ENCODE measurements at regions not wholly inside any gene's neighbourhood (a gene's known extent, or its start where the extent isn't known, plus 50 kb on each side); places are given as distances from the start of the nearest gene placed in this dataset.

DNA sequence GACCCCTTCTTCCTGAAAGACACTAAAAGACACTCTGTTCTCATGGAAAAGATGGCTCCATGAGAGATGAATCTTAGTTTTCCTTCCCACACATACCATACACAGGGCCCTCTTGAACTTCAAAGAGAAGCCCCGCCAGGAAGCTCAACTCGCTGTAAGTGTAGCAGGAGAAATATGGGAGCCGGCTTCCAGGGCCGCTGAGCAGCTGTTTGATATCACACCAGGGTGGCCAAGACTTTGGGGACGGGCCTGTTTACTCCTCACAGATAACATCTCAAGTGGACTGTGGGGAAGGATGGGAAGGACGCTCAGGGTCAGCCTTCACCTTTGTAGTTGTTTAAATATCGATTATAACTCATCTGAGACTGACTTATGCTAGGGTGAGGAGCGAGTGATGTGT is 235.5 kb upstream of the TBX3 start:
- H3K4me3 Mint-ChIP-seq: no peak overlapping the region
- DNase-seq: no peak
- no peak overlapping the region for H3K27ac Mint-ChIP-seq
- no peak for ATAC-seq
- H3K36me3 Mint-ChIP-seq (ENCODE audit: low read depth): no peaks in the 10 kb centered on the region
- ChIA-PET CTCF (no interaction called here), POLR2A (no interaction called here)
- H3K9me3 Mint-ChIP-seq (ENCODE audit: insufficient read depth): no peaks in the 10 kb centered on the region
- H3K27me3 Mint-ChIP-seq (ENCODE audit: low read depth): no peaks in the 10 kb centered on the region
- no peaks in the 10 kb centered on the region for H3K4me1 Mint-ChIP-seq (ENCODE audit: low read depth)

- Mint-ChIP-seq H3K27me3 (ENCODE audit: low read depth) (no peaks in the 10 kb centered on the region), H3K36me3 (ENCODE audit: low read depth) (no peaks in the 10 kb centered on the region), H3K4me3 (no peak overlapping the region), H3K9me3 (ENCODE audit: insufficient read depth) (no peaks in the 10 kb centered on the region), H3K27ac (no peak overlapping the region), H3K4me1 (ENCODE audit: low read depth) (no peaks in the 10 kb centered on the region)
- ChIA-PET CTCF (no interaction called here), POLR2A (no interaction called here)
- ATAC-seq (no peak), DNase-seq (no peak)
Measured at GRCh38 chr12:114918535-114919233, 234.7 kb upstream of the TBX3 start.

- ChIA-PET CTCF (no interaction called here), POLR2A (no interaction called here)
- H3K4me1 Mint-ChIP-seq (ENCODE audit: low read depth): no peaks in the 10 kb centered on the region
- ATAC-seq (no peak), DNase-seq (no peak)
- H3K4me3 Mint-ChIP-seq: no peak overlapping the region
- H3K36me3 Mint-ChIP-seq (ENCODE audit: low read depth): no peaks in the 10 kb centered on the region
- H3K9me3 Mint-ChIP-seq (ENCODE audit: insufficient read depth): no peaks in the 10 kb centered on the region
- no peak overlapping the region for H3K27ac Mint-ChIP-seq
- no peaks in the 10 kb centered on the region for H3K27me3 Mint-ChIP-seq (ENCODE audit: low read depth)
Measured at GRCh38 chr12:114917953-114918352, 234.0 kb upstream of the TBX3 start.

GRCh38 chr12:114917307-114917706 is 233.3 kb upstream of the TBX3 start:
- CTCF ChIA-PET: no interaction called here
- no peaks in the 10 kb centered on the region for H3K4me1 Mint-ChIP-seq (ENCODE audit: low read depth)
- H3K36me3 Mint-ChIP-seq (ENCODE audit: low read depth): no peaks in the 10 kb centered on the region
- no peaks in the 10 kb centered on the region for H3K9me3 Mint-ChIP-seq (ENCODE audit: insufficient read depth)
- DNase-seq (no peak), ATAC-seq (no peak)
- H3K27ac Mint-ChIP-seq: no peak overlapping the region
- H3K27me3 Mint-ChIP-seq (ENCODE audit: low read depth): no peaks in the 10 kb centered on the region
- H3K4me3 Mint-ChIP-seq: no peak overlapping the region
- POLR2A ChIA-PET: no interaction called here

- DNase-seq (no peak), ATAC-seq (no peak)
- ChIA-PET CTCF (no interaction called here), POLR2A (no interaction called here)
- Mint-ChIP-seq H3K36me3 (ENCODE audit: low read depth) (no peaks in the 10 kb centered on the region), H3K27ac (no peak overlapping the region), H3K4me1 (ENCODE audit: low read depth) (no peaks in the 10 kb centered on the region), H3K27me3 (ENCODE audit: low read depth) (no peaks in the 10 kb centered on the region), H3K4me3 (no peak overlapping the region), H3K9me3 (ENCODE audit: insufficient read depth) (no peaks in the 10 kb centered on the region)
Measured at GRCh38 chr12:114916541-114916940, 232.6 kb upstream of the TBX3 start.

DNA sequence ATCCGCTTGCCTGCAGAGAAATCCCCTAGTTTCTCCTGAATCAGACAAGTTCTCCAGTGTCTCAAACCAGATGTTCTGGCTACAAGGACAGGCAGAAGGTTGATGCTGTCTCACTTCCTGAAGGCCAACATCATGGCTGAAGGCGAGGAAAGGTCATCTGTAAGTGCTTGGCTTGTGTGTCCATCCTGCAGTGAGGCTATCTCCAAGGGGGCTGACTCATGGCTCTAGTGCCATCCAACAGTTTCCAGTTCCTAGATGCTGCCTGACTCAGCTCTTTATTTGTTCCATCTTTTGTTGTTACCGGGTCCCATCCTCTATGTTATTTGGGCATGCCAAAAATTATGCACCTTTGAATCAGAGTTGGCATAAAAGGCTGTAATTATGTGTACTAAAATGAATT is 232.1 kb upstream of the TBX3 start:
- no peaks in the 10 kb centered on the region for H3K4me1 Mint-ChIP-seq (ENCODE audit: low read depth)
- POLR2A ChIA-PET: no interaction called here
- no peaks in the 10 kb centered on the region for H3K27me3 Mint-ChIP-seq (ENCODE audit: low read depth)

GRCh38 chr12:114913871-114914801 is 230.2 kb upstream of the TBX3 start:
- CTCF ChIA-PET: no interaction called here
- Mint-ChIP-seq H3K27me3 (ENCODE audit: low read depth) (no peaks in the 10 kb centered on the region), H3K36me3 (ENCODE audit: low read depth) (no peaks in the 10 kb centered on the region), H3K9me3 (ENCODE audit: insufficient read depth) (no peaks in the 10 kb centered on the region), H3K4me3 (no peak overlapping the region), H3K27ac (no peak overlapping the region), H3K4me1 (ENCODE audit: low read depth) (no peaks in the 10 kb centered on the region)
- ATAC-seq (no peak), DNase-seq (no peak)
- POLR2A ChIA-PET: interaction anchor here (0.5 kb wide), 1 partner anchor 118 kb away, joined by 3 read pairs; no protein-coding TSS in a partner anchor

More for the DNA sequence above, 232.1 kb upstream of the TBX3 start:
- CTCF ChIA-PET: no interaction called here
- H3K36me3 Mint-ChIP-seq (ENCODE audit: low read depth): no peaks in the 10 kb centered on the region
- DNase-seq (no peak), ATAC-seq (no peak)
- H3K4me3 Mint-ChIP-seq: no peak overlapping the region
- no peaks in the 10 kb centered on the region for H3K9me3 Mint-ChIP-seq (ENCODE audit: insufficient read depth)
- H3K27ac Mint-ChIP-seq: no peak overlapping the region

DNA sequence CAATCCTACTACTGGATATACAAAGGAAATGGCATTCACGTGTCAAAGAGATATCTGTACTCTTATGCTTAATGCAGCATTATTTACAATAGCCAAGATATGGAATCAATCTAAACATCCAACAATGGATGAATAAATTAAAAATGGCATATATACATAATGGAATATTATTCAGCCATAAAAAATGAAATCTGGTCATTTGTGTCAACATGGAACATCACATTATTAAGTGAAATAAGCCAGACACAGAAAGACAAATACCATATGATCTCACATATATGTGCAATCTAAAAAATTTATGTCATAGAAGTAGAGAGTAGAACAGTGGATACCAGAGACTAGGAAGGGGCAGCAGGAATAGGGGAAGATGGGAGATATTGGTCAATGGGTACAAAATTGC is 228.8 kb upstream of the TBX3 start:
- ATAC-seq (no peak), DNase-seq (no peak)
- no peaks in the 10 kb centered on the region for H3K9me3 Mint-ChIP-seq (ENCODE audit: insufficient read depth)
- no peaks in the 10 kb centered on the region for H3K27me3 Mint-ChIP-seq (ENCODE audit: low read depth)
- no peaks in the 10 kb centered on the region for H3K36me3 Mint-ChIP-seq (ENCODE audit: low read depth)
- ChIA-PET POLR2A (no interaction called here), CTCF (no interaction called here)
- no peaks in the 10 kb centered on the region for H3K4me1 Mint-ChIP-seq (ENCODE audit: low read depth)
- no peak overlapping the region for H3K4me3 Mint-ChIP-seq
- no peak overlapping the region for H3K27ac Mint-ChIP-seq

DNA sequence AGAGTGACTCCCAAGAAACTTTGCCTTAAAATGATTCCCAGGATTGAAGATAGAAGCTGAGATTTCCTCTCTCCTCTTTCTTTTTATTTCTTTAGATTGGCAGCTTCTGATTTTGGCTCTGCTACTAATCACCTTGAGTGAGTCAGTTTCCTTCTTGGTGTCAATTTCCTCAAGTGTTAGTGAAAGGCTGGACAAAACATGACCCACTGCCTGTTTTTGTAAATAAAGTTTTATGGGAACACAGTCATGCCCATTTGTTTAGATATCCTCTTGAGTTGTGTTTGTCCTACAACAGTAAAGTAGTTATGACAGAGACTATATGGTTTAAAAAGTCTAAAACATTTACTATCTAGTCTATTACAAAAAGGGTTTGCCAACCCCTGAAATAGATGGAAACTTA is 227.2 kb upstream of the TBX3 start:
- POLR2A ChIA-PET: no interaction called here
- H3K36me3 Mint-ChIP-seq (ENCODE audit: low read depth): no peaks in the 10 kb centered on the region
- H3K9me3 Mint-ChIP-seq (ENCODE audit: insufficient read depth): no peaks in the 10 kb centered on the region
- DNase-seq: no peak
- H3K4me1 Mint-ChIP-seq (ENCODE audit: low read depth): no peaks in the 10 kb centered on the region
- no peak for ATAC-seq
- CTCF ChIA-PET: no interaction called here
- H3K4me3 Mint-ChIP-seq: no peak overlapping the region
- H3K27me3 Mint-ChIP-seq (ENCODE audit: low read depth): no peaks in the 10 kb centered on the region
- H3K27ac Mint-ChIP-seq: no peak overlapping the region

GRCh38 chr12:114904254-114905003 is 220.5 kb upstream of the TBX3 start:
- no peaks in the 10 kb centered on the region for H3K4me1 Mint-ChIP-seq (ENCODE audit: low read depth)
- H3K4me3 Mint-ChIP-seq: no peak overlapping the region
- CTCF ChIA-PET: no interaction called here
- H3K27me3 Mint-ChIP-seq (ENCODE audit: low read depth): no peaks in the 10 kb centered on the region
- no peak overlapping the region for H3K27ac Mint-ChIP-seq
- no peaks in the 10 kb centered on the region for H3K9me3 Mint-ChIP-seq (ENCODE audit: insufficient read depth)
- no peaks in the 10 kb centered on the region for H3K36me3 Mint-ChIP-seq (ENCODE audit: low read depth)
- POLR2A ChIA-PET: no interaction called here
- ATAC-seq (no peak), DNase-seq (no peak)

- H3K4me1 Mint-ChIP-seq (ENCODE audit: low read depth): no peaks in the 10 kb centered on the region
- no peak overlapping the region for H3K4me3 Mint-ChIP-seq
- ATAC-seq (no peak), DNase-seq (no peak)
- no peaks in the 10 kb centered on the region for H3K27me3 Mint-ChIP-seq (ENCODE audit: low read depth)
- POLR2A ChIA-PET: no interaction called here
- CTCF ChIA-PET: no interaction called here
- H3K27ac Mint-ChIP-seq: no peak overlapping the region
- no peaks in the 10 kb centered on the region for H3K9me3 Mint-ChIP-seq (ENCODE audit: insufficient read depth)
- H3K36me3 Mint-ChIP-seq (ENCODE audit: low read depth): no peaks in the 10 kb centered on the region
Measured at GRCh38 chr12:114903083-114903691, 219.2 kb upstream of the TBX3 start.

GRCh38 chr12:114902665-114903064 is 218.7 kb upstream of the TBX3 start:
- H3K36me3 Mint-ChIP-seq (ENCODE audit: low read depth): no peaks in the 10 kb centered on the region
- ATAC-seq (no peak), DNase-seq (no peak)
- ChIA-PET CTCF (no interaction called here), POLR2A (no interaction called here)
- H3K4me1 Mint-ChIP-seq (ENCODE audit: low read depth): no peaks in the 10 kb centered on the region
- no peaks in the 10 kb centered on the region for H3K9me3 Mint-ChIP-seq (ENCODE audit: insufficient read depth)
- no peaks in the 10 kb centered on the region for H3K27me3 Mint-ChIP-seq (ENCODE audit: low read depth)
- H3K4me3 Mint-ChIP-seq: no peak overlapping the region
- no peak overlapping the region for H3K27ac Mint-ChIP-seq
